UCSD-AML1 (cell line): ENCODE measurements at regions not wholly inside any gene's neighbourhood (a gene's known extent, or its start where the extent isn't known, plus 50 kb on each side); places are given as distances from the start of the nearest gene placed in this dataset.

Source experiments
- DNase-seq: peaks from one replicate; lab custom pipeline; 2025; ENCODE audit not compliant: unreplicated experiment; lab: John Stamatoyannopoulos, UW

GRCh38 chr16:11401161-11402050 lies 56.1 kb downstream of the RMI2 start:
- no peak for DNase-seq

- no peak for DNase-seq
Measured at GRCh38 chr16:11402051-11402744, 56.9 kb downstream of the RMI2 start.

GRCh38 chr16:11402745-11403533 lies 57.7 kb downstream of the RMI2 start:
- no peak for DNase-seq

GRCh38 chr16:11403534-11403795 lies 58.2 kb downstream of the RMI2 start:
- no peak for DNase-seq

- DNase-seq: no peak
Measured at GRCh38 chr16:11403920-11404319, 58.7 kb downstream of the RMI2 start.

GRCh38 chr16:11404603-11405002 lies 59.3 kb downstream of the RMI2 start:
- no peak for DNase-seq

GRCh38 chr16:11405331-11406176 lies 60.3 kb downstream of the RMI2 start:
- DNase-seq: peak; percentile 66

- DNase-seq: no peak
Measured at GRCh38 chr16:11406177-11406560, 60.9 kb downstream of the RMI2 start.

GRCh38 chr16:11407047-11407982 lies 62.1 kb downstream of the RMI2 start:
- DNase-seq: peak; percentile 57

- DNase-seq: no peak
Measured at GRCh38 chr16:11408216-11408615, 63.0 kb downstream of the RMI2 start.

- no peak for DNase-seq
Measured at GRCh38 chr16:11409398-11409797, 64.1 kb downstream of the RMI2 start.

GRCh38 chr16:11410376-11411058 lies 65.3 kb downstream of the RMI2 start:
- DNase-seq: no peak

GRCh38 chr16:11411059-11411550 lies 65.8 kb downstream of the RMI2 start:
- no peak for DNase-seq

GRCh38 chr16:11412175-11412904 lies 67.1 kb downstream of the RMI2 start:
- no peak for DNase-seq

GRCh38 chr16:11412965-11413887 lies 68.0 kb downstream of the RMI2 start:
- DNase-seq: no peak

GRCh38 chr16:11413907-11414595 lies 68.8 kb downstream of the RMI2 start:
- DNase-seq: no peak
